Smooth muscle cell (in vitro differentiated cells): ENCODE measurements at regions not wholly inside any gene's neighbourhood (a gene's known extent, or its start where the extent isn't known, plus 50 kb on each side); places are given as distances from the start of the nearest gene placed in this dataset.

Source experiments
- DNase-seq: peaks from one replicate; lab custom pipeline; 2025; ENCODE audit not compliant: unreplicated experiment; lab: John Stamatoyannopoulos, UW
- H2AFZ ChIP-seq: fragments of 200-600 bp; sonication (generic); 2 replicates; pipeline ENCODE4 v1.6.0; 2016; ENCODE audit warnings: antibody characterized with exemption, low read depth, mild to moderate bottlenecking
- H3F3A ChIP-seq: fragments of 200-600 bp; sonication (generic); 2 replicates; pipeline ENCODE4 v1.6.0; 2017; ENCODE audit warnings: antibody characterized with exemption, low read depth
- H3K27ac ChIP-seq: fragments of 200-600 bp; sonication (generic); 2 replicates; pipeline ENCODE4 v1.5.1; 2016; ENCODE audit warnings: low read depth, mild to moderate bottlenecking
- H3K27me3 ChIP-seq: fragments of 200-600 bp; sonication (generic); 2 replicates; pipeline ENCODE4 v1.6.1; 2016; ENCODE audit warnings: low read depth, mild to moderate bottlenecking
- H3K36me3 ChIP-seq: fragments of 200-600 bp; sonication (generic); 2 replicates; pipeline ENCODE4 v1.5.1; 2016; ENCODE audit warnings: low read depth
- H3K4me1 ChIP-seq: fragments of 200-600 bp; sonication (generic); 2 replicates; pipeline ENCODE4 v1.5.1; 2016; ENCODE audit warnings: low read depth
- H3K4me2 ChIP-seq: fragments of 200-600 bp; sonication (generic); 2 replicates; pipeline ENCODE4 v1.6.0; 2016; ENCODE audit warnings: mild to moderate bottlenecking
- H3K4me3 ChIP-seq: fragments of 200-600 bp; sonication (generic); 2 replicates; pipeline ENCODE4 v1.5.1; 2016; ENCODE audit warnings: mild to moderate bottlenecking
- H3K79me2 ChIP-seq: fragments of 200-600 bp; sonication (generic); 2 replicates; pipeline ENCODE4 v1.6.0; 2016; ENCODE audit warnings: low read depth, mild to moderate bottlenecking
- H3K9ac ChIP-seq: fragments of 200-600 bp; sonication (generic); 2 replicates; pipeline ENCODE4 v1.6.0; 2016; ENCODE audit warnings: low read depth
- H3K9me3 ChIP-seq: fragments of 200-600 bp; sonication (generic); replicated peaks from 2 replicates; pipeline ENCODE4 v1.5.1; 2016; ENCODE audit warnings: low read depth
- H4K20me1 ChIP-seq: fragments of 200-600 bp; sonication (generic); 2 replicates; pipeline ENCODE4 v1.6.0; 2016; ENCODE audit warnings: low read depth
- CTCF ChIP-seq: fragments of 200-600 bp; sonication (generic); IDR thresholded peaks from 2 replicates; pipeline ENCODE4 v1.5.1; 2017; ENCODE audit warnings: borderline replicate concordance, mild to moderate bottlenecking, antibody characterized with exemption; ENCODE audit not compliant: insufficient read depth, poor library complexity, severe bottlenecking
- WGBS: methylation state at CpG from one replicate; pipeline ENCODE4 v1.1.7; 2016; ENCODE audit warnings: low lambda C conversion rate; 5-methylcytosine and 5-hydroxymethylcytosine counted together

- Histone ChIP-seq H4K20me1 (no peaks in the 10 kb centered on the region), H3K4me1 (no peaks in the 10 kb centered on the region), H3K36me3 (no peaks in the 10 kb centered on the region), H3F3A (no peaks in the 10 kb centered on the region), H3K27ac (no peak overlapping the region), H3K9me3 (no peaks in the 10 kb centered on the region), H3K4me3 (no peak overlapping the region), H3K79me2 (no peaks in the 10 kb centered on the region), H3K9ac (no peak overlapping the region), H3K27me3 (no peaks in the 10 kb centered on the region), H2AFZ (no peak overlapping the region), H3K4me2 (no peak overlapping the region)
- 59% methylated on average over 6 of the region's 6 CpGs for WGBS
- DNase-seq: no peak
- no peak for TF ChIP-seq CTCF
Measured at GRCh38 chr21:38041493-38041892, 125.2 kb upstream of the KCNJ6 start.

- no peak overlapping the region for H2AFZ ChIP-seq
- H3K4me1 ChIP-seq: no peaks in the 10 kb centered on the region
- no peaks in the 10 kb centered on the region for H3K79me2 ChIP-seq
- 95% methylated on average over 2 of the region's 2 CpGs for WGBS
- no peak for TF ChIP-seq CTCF
- H3K36me3 ChIP-seq: no peaks in the 10 kb centered on the region
- H3K27me3 ChIP-seq: no peaks in the 10 kb centered on the region
- no peak overlapping the region for H3K4me3 ChIP-seq
- H3K4me2 ChIP-seq: no peak overlapping the region
- no peak overlapping the region for H3K9ac ChIP-seq
- DNase-seq: no peak
- H4K20me1 ChIP-seq: no peaks in the 10 kb centered on the region
- no peaks in the 10 kb centered on the region for H3K9me3 ChIP-seq
- H3K27ac ChIP-seq: no peak overlapping the region
- H3F3A ChIP-seq: no peaks in the 10 kb centered on the region
Measured at GRCh38 chr21:38042246-38042645, 126.0 kb upstream of the KCNJ6 start.

GRCh38 chr21:38048167-38048566 is 131.9 kb upstream of the KCNJ6 start:
- no peaks in the 10 kb centered on the region for H3K79me2 ChIP-seq
- no peak overlapping the region for H3K9ac ChIP-seq
- no peaks in the 10 kb centered on the region for H4K20me1 ChIP-seq
- no peak overlapping the region for H3K4me3 ChIP-seq
- H3K27ac ChIP-seq: no peak overlapping the region
- H3K9me3 ChIP-seq: no peaks in the 10 kb centered on the region
- no peak for DNase-seq
- H3K27me3 ChIP-seq: no peaks in the 10 kb centered on the region
- no peaks in the 10 kb centered on the region for H3K4me1 ChIP-seq
- 88% methylated on average over 9 of the region's 9 CpGs for WGBS
- H3F3A ChIP-seq: no peaks in the 10 kb centered on the region
- no peaks in the 10 kb centered on the region for H3K36me3 ChIP-seq
- no peak overlapping the region for H3K4me2 ChIP-seq
- no peak overlapping the region for H2AFZ ChIP-seq
- TF ChIP-seq CTCF: no peak

GRCh38 chr21:38054334-38054733 is 138.1 kb upstream of the KCNJ6 start:
- Histone ChIP-seq H3K4me2 (no peak overlapping the region), H2AFZ (no peak overlapping the region), H3K4me1 (no peaks in the 10 kb centered on the region), H3K9me3 (no peaks in the 10 kb centered on the region), H4K20me1 (no peaks in the 10 kb centered on the region), H3K4me3 (no peak overlapping the region), H3K9ac (no peak overlapping the region), H3K36me3 (no peaks in the 10 kb centered on the region), H3K79me2 (no peaks in the 10 kb centered on the region), H3K27me3 (no peaks in the 10 kb centered on the region), H3K27ac (no peak overlapping the region), H3F3A (no peaks in the 10 kb centered on the region)
- WGBS: 74% methylated on average over 4 of the region's 4 CpGs
- no peak for TF ChIP-seq CTCF
- DNase-seq: no peak
